Heart left ventricle (tissue), 16 donors: ENCODE measurements at regions not wholly inside any gene's neighbourhood (a gene's known extent, or its start where the extent isn't known, plus 50 kb on each side); places are given as distances from the start of the nearest gene placed in this dataset.

Experiments
- ATAC-seq, 4 donors: fragments of 200-7000 bp; cut with Tn5 transposase; one replicate each; pipeline ENCODE4 v1.9.1; 2020 to 2022; ENCODE audit warnings: moderate library complexity in 4 of 4, mild to moderate bottlenecking in 3 of 4, moderate number of reproducible peaks in 1 of 4
- DNase-seq, 5 donors: peaks; one replicate each; pipeline ENCODE4 v3.0.0-alpha.2; 2020
- H3K27ac ChIP-seq, 12 donors: fragments of 200-600 bp; sonication (generic) in 4 of 12; one replicate each; pipeline versions ENCODE4 v1.5.0 to v1.8.0; 2016 to 2022; ENCODE audit warnings: mild to moderate bottlenecking in 2 of 12
- H3K27me3 ChIP-seq, 9 donors: fragments of 200-600 bp; sonication (generic) in 2 of 9; one replicate each; pipeline versions ENCODE4 v1.5.1 to v1.8.0; 2016 to 2022; ENCODE audit warnings: mild to moderate bottlenecking in 3 of 9
- H3K36me3 ChIP-seq, 9 donors: fragments of 200-600 bp; sonication (generic) in 2 of 9; one replicate each; pipeline versions ENCODE4 v1.5.0 to v1.8.0; 2018 to 2022; ENCODE audit warnings: mild to moderate bottlenecking in 2 of 9
- H3K4me1 ChIP-seq, 12 donors: fragments of 200-600 bp; sonication (generic) in 4 of 12; one replicate each; pipeline versions ENCODE4 v1.5.0 to v1.8.0; 2016 to 2022; ENCODE audit warnings: mild to moderate bottlenecking in 3 of 12
- H3K4me3 ChIP-seq, 12 donors: fragments of 200-600 bp; sonication (generic) in 4 of 12; one replicate each; pipeline versions ENCODE4 v1.5.0 to v1.8.0; 2017 to 2022; ENCODE audit warnings: mild to moderate bottlenecking in 9 of 12, moderate library complexity in 4 of 12
- H3K9me3 ChIP-seq, 12 donors: fragments of 200-600 bp; sonication (generic) in 4 of 12; one replicate each; pipeline versions ENCODE4 v1.5.0 to v1.8.0; 2016 to 2022; ENCODE audit warnings: mild to moderate bottlenecking in 1 of 12
- CTCF ChIP-seq, 12 donors: fragments of 200-600 bp; sonication (generic) in 4 of 12; IDR thresholded peaks; one replicate each; pipeline versions ENCODE4 v1.5.0 to v1.8.0; 2018 to 2022; ENCODE audit warnings: antibody characterized with exemption in 12 of 12, mild to moderate bottlenecking in 5 of 12
- POLR2A ChIP-seq, 2 donors: fragments of 450-650 bp; IDR thresholded peaks; one replicate each; pipeline ENCODE4 v1.6.1; 2017; ENCODE audit warnings: antibody characterized with exemption in 2 of 2, mild to moderate bottlenecking in 2 of 2, moderate library complexity in 2 of 2
- WGBS, 4 donors: extraction: QIAGEN DNeasy Blood & Tissue Kit in 2 of 4; methylation state at CpG; one replicate each; pipeline versions ENCODE4 v1.1.5 to v1.1.7; 2013 to 2018; 5-methylcytosine and 5-hydroxymethylcytosine counted together
- intact Hi-C, 10 donors: fragments of 100-400 bp; cut with DNase I; formaldehyde crosslinking; loops; one replicate each; pipeline versions ENCODE4 v1.11.1 to v1.14.2; 2022
- donor health status: ischemic (EF 13 %, LVEDD 7.1; RV severe dilation, severe dysfunction).
- donor health status: healthy with polysubstance abuse.
- donor health status: DM: no; HTN: yes; CAD: no.
- donor health status: DM: no; HTN: no; CAD: no.
- donor health status: ischemic (EF 25% LVEDD 6.9; RV normal size, moderate dysfunction).
- donor health status: ischemic (EF 25% LVEDD 5.7; RV mildly dilated, moderate dysfunction).
- donor health status: healthy.
- donor health status: DM: yes; HTN: yes; CAD: no.
- donor health status: ischemic (EF 35%, LVEDD 5.7; RV mildly dilated, moderate dysfunction).
- donor health status: nonischemic (EF 11% LVEDD 7.7; RV severe dilation, severe dysfunction).
- donor health status: DM: yes; HTN: yes; CAD: no.
- donor health status: PGD.
- donor health status: ischemic (EF 29% LVEDD 5.4; RV normal size, mild dysfunction).
- donor health status: nonischemic (EF 23%, LVEDD 6.1; RV moderate dilation, normal function).

DNA sequence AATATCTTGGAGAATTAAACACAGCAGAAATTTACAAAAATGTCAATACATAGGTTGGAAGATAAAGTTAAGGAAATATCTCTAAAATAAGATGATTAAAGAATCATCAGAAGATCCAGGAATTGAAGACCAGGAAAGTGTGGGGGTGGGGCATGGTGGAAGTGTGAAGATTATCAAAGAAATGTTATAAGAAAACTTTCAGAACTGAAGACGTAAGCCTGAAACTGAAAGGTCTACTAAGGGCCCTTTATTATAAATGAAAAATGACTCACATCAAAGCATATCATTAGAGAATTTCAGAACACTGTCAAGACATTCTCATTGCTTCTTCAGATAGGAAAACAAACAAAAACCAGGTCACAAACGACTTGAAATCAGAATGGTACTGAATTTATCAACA lies 92.4 kb upstream of the DPT start:
- Histone ChIP-seq H3K36me3 (no peaks in the 10 kb centered on the region), H3K27ac (no peak overlapping the region), H3K9me3 (peaks cover 0 to 5% (median 0%) of the 10 kb centered on the region in 12 donors), H3K4me3 (no peak overlapping the region), H3K4me1 (peaks cover 0 to 17% (median 4%) of the 10 kb centered on the region in 12 donors), H3K27me3 (no peaks in the 10 kb centered on the region)
- ATAC-seq, result no peak
- no peak for DNase-seq
- WGBS, 4 donors, result 57 to 66% (median 63%) methylated on average over 2 of the region's 2 CpGs
- TF ChIP-seq CTCF (IDR thresholded peaks at IDR 0.05) (no peak), POLR2A (IDR thresholded peaks at IDR 0.05) (no peak)
- intact Hi-C loops, result loop anchor here in 2 of 10 donors (5.0 to 10.0 kb wide), 3 partner anchors 97 to 286 kb away; partner anchors contain the start of genes ATP1B1 (in 1 of the 2) and DPT (in 1 of the 2)

GRCh38 chr1:168822911-168823310 lies 93.9 kb upstream of the DPT start:
- DNase-seq (no peak), ATAC-seq (peak; percentile 37 to 56 (median 45))
- peaks cover 0 to 5% (median 0%) of the 10 kb centered on the region in 12 donors for H3K9me3 ChIP-seq
- no peaks in the 10 kb centered on the region for H3K36me3 ChIP-seq
- H3K4me1 ChIP-seq, result peaks cover 0 to 17% (median 4%) of the 10 kb centered on the region in 12 donors
- no peak overlapping the region for H3K4me3 ChIP-seq
- WGBS, 4 donors, result 33 to 48% (median 42%) methylated on average over 2 of the region's 2 CpGs
- TF ChIP-seq POLR2A (IDR thresholded peaks at IDR 0.05) (no peak), CTCF (IDR thresholded peaks at IDR 0.05) (no peak)
- H3K27ac ChIP-seq, result no peak overlapping the region
- intact Hi-C loops, result loop anchor here in 2 of 10 donors (5.0 to 10.0 kb wide), 3 partner anchors 98 to 284 kb away; partner anchors contain the start of genes ATP1B1 (in 1 of the 2) and DPT (in 1 of the 2)
- no peaks in the 10 kb centered on the region for H3K27me3 ChIP-seq

DNA sequence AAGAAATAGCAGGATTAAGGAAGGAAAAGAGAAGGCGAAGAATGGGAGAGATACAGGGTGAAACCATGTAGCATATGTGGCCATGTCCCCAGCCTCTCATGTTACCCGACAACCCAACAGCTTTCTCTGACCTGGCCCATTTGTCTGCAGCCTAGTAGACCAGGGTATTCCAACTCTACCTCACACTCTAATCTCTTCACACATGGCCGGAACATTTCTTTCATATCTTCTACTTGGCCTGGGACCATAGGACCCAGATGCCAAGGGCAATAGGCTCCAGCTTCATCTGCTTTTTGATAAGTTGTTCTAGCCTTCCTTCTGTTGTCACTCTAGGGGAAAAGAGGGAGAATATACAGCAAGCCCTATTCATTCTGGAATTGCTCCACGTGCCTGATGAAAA lies 95.0 kb upstream of the DPT start:
- intact Hi-C loops, result loop anchor here in 2 of 10 donors (5.0 to 10.0 kb wide), 3 partner anchors 99 to 283 kb away; partner anchors contain the start of genes ATP1B1 (in 1 of the 2) and DPT (in 1 of the 2)
- peak; percentile 90 to 97 (median 96) for ATAC-seq
- WGBS, 4 donors, result 53 to 68% (median 63%) methylated on average over 4 of the region's 4 CpGs
- Histone ChIP-seq H3K36me3 (no peaks in the 10 kb centered on the region), H3K4me1 (peaks cover 0 to 17% (median 4%) of the 10 kb centered on the region in 12 donors), H3K27me3 (no peaks in the 10 kb centered on the region), H3K27ac (peak overlapping the region in 6 of 12 donors; percentile 3 to 45 (median 34)), H3K4me3 (no peak overlapping the region), H3K9me3 (peaks cover 0 to 5% (median 0%) of the 10 kb centered on the region in 12 donors)
- TF ChIP-seq CTCF (IDR thresholded peaks at IDR 0.05) (no peak), POLR2A (IDR thresholded peaks at IDR 0.05) (no peak)
- DNase-seq, result peak in 2 of 5 donors; percentile 31 to 33

- H3K4me3 ChIP-seq, result no peak overlapping the region
- ATAC-seq (peak; percentile 12 to 52 (median 40)), DNase-seq (no peak)
- H3K27ac ChIP-seq, result peak overlapping the region in 5 of 12 donors; percentile 3 to 43 (median 33)
- 81 to 88% (median 87%) methylated on average over 2 of the region's 2 CpGs for WGBS, 4 donors
- no peaks in the 10 kb centered on the region for H3K27me3 ChIP-seq
- peaks cover 0 to 5% (median 0%) of the 10 kb centered on the region in 12 donors for H3K9me3 ChIP-seq
- TF ChIP-seq CTCF (IDR thresholded peaks at IDR 0.05) (no peak), POLR2A (IDR thresholded peaks at IDR 0.05) (no peak)
- H3K36me3 ChIP-seq, result no peaks in the 10 kb centered on the region
- intact Hi-C loops, result loop anchor here in 3 of 10 donors (5.0 to 10.0 kb wide), 4 partner anchors 52 to 283 kb away; partner anchors contain the start of genes ATP1B1 (in 1 of the 3) and DPT (in 1 of the 3)
- H3K4me1 ChIP-seq, result peaks cover 0 to 17% (median 4%) of the 10 kb centered on the region in 12 donors
These were observed 95.5 kb upstream of the DPT start for GRCh38 chr1:168824418-168825065.
